Prostate gland (tissue), 2 donors: ENCODE measurements at regions not wholly inside any gene's neighbourhood (a gene's known extent, or its start where the extent isn't known, plus 50 kb on each side); places are given as distances from the start of the nearest gene placed in this dataset.

Experiments used
- DNase-seq: peaks from one replicate; pipeline ENCODE4 v3.0.0-alpha.2; 2019; ENCODE audit warnings: low spot score
- H3K27ac ChIP-seq, 2 donors: fragments of 200-600 bp; sonication (generic); 2 replicates each; pipeline ENCODE4 v1.5.1; 2017 to 2019
- H3K27me3 ChIP-seq: fragments of 200-600 bp; sonication (generic); replicated peaks from 2 replicates; pipeline ENCODE4 v1.5.1; 2019; ENCODE audit not compliant: insufficient read depth
- H3K36me3 ChIP-seq, 2 donors: fragments of 200-600 bp; sonication (generic); 1 replicate in 1 of 2; 2 replicates in 1 of 2; pipeline versions ENCODE4 v1.5.1 to v1.8.1; 2017 to 2019
- H3K4me1 ChIP-seq: fragments of 200-600 bp; sonication (generic); replicated peaks from 2 replicates; pipeline ENCODE4 v1.5.1; 2019
- H3K4me3 ChIP-seq, 2 donors: fragments of 200-600 bp; sonication (generic); 2 replicates each; pipeline ENCODE4 v1.5.1; 2017 to 2019
- H3K9me3 ChIP-seq: fragments of 200-600 bp; sonication (generic); 2 replicates; pipeline ENCODE4 v1.5.1; 2017
- POLR2A ChIP-seq: fragments of 450-650 bp; IDR thresholded peaks from one replicate; pipeline ENCODE4 v1.6.1; 2016; ENCODE audit warnings: antibody characterized with exemption, mild to moderate bottlenecking
- POLR2AphosphoS5 ChIP-seq: sonication (generic); formaldehyde crosslinking; IDR thresholded peaks from one replicate; pipeline ENCODE4 v1.6.1; 2017; ENCODE audit warnings: antibody characterized with exemption
- WGBS: methylation state at CpG from one replicate; pipeline ENCODE4 v1.1.5; 2018; 5-methylcytosine and 5-hydroxymethylcytosine counted together
- intact Hi-C: fragments of 100-400 bp; cut with DNase I; formaldehyde crosslinking; loops from one replicate; pipeline ENCODE4 v1.14.2; 2022
- TF ChIP-seq, protein P1 (sequence below), 4 experiments: fragments of 200-600 bp in 2 of 4; fragments of 450-650 bp in 2 of 4; sonication (generic) in 2 of 4; IDR thresholded peaks; 1 replicate in 3 of 4; 2 replicates in 1 of 4; pipeline ENCODE4 v1.5.1; 2016 to 2019; ENCODE audit warnings: antibody characterized with exemption in 4 of 4, mild to moderate bottlenecking in 2 of 4, moderate library complexity in 2 of 4

- intact Hi-C loops = no loop called here
- Histone ChIP-seq H3K4me1 (no peaks in the 10 kb centered on the region), H3K36me3 (no peaks in the 10 kb centered on the region), H3K27me3 (no peaks in the 10 kb centered on the region), H3K4me3 (no peak overlapping the region), H3K27ac (no peak overlapping the region), H3K9me3 (no peaks in the 10 kb centered on the region)
- TF ChIP-seq POLR2A = no peak
- TF ChIP-seq POLR2AphosphoS5 = no peak
- TF ChIP-seq, protein P1, sequence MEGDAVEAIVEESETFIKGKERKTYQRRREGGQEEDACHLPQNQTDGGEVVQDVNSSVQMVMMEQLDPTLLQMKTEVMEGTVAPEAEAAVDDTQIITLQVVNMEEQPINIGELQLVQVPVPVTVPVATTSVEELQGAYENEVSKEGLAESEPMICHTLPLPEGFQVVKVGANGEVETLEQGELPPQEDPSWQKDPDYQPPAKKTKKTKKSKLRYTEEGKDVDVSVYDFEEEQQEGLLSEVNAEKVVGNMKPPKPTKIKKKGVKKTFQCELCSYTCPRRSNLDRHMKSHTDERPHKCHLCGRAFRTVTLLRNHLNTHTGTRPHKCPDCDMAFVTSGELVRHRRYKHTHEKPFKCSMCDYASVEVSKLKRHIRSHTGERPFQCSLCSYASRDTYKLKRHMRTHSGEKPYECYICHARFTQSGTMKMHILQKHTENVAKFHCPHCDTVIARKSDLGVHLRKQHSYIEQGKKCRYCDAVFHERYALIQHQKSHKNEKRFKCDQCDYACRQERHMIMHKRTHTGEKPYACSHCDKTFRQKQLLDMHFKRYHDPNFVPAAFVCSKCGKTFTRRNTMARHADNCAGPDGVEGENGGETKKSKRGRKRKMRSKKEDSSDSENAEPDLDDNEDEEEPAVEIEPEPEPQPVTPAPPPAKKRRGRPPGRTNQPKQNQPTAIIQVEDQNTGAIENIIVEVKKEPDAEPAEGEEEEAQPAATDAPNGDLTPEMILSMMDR (IDR thresholded peaks at IDR 0.05) = no peak
- no peak for DNase-seq
Observed at GRCh38 chr11:29312812-29313211, 704.0 kb downstream of the KCNA4 start.

- Histone ChIP-seq H3K36me3 (no peaks in the 10 kb centered on the region), H3K4me3 (no peak overlapping the region), H3K27ac (no peak overlapping the region), H3K4me1 (no peaks in the 10 kb centered on the region), H3K9me3 (no peaks in the 10 kb centered on the region), H3K27me3 (no peaks in the 10 kb centered on the region)
- intact Hi-C loops = no loop called here
- WGBS = 37% methylated on average over 3 of the region's 3 CpGs
- TF ChIP-seq POLR2AphosphoS5 (no peak), POLR2A (no peak)
- DNase-seq = no peak
Observed at GRCh38 chr11:29310725-29311342, 706.0 kb downstream of the KCNA4 start.

DNA sequence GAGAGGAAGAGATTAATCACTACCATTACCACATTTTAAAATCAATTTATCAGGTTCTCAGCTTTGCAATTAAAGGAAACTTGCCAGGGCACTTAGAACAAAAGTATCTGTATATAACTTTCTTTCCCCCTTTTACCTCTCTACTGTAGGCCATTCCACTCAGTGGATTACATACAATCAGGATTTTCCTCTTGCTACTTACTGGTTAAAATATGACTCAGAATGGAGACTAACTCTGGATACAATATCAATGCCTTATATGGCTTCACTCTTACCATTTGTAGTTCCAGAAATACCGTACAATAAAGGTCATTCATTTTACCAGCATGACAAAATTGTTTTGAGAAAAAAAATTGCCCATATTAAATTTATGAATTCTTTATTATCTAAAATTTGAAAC, 706.8 kb downstream of the KCNA4 start:
- Histone ChIP-seq H3K27ac (no peak overlapping the region), H3K27me3 (no peaks in the 10 kb centered on the region), H3K36me3 (no peaks in the 10 kb centered on the region), H3K4me1 (no peaks in the 10 kb centered on the region), H3K4me3 (no peak overlapping the region), H3K9me3 (no peaks in the 10 kb centered on the region)
- TF ChIP-seq POLR2AphosphoS5 = no peak
- TF ChIP-seq, protein P1 (IDR thresholded peaks at IDR 0.05) = no peak
- DNase-seq = no peak
- 63% methylated on average over 1 of the region's 1 CpG for WGBS
- intact Hi-C loops = no loop called here

GRCh38 chr11:29306527-29306926, 710.3 kb downstream of the KCNA4 start:
- no peak for DNase-seq

DNA sequence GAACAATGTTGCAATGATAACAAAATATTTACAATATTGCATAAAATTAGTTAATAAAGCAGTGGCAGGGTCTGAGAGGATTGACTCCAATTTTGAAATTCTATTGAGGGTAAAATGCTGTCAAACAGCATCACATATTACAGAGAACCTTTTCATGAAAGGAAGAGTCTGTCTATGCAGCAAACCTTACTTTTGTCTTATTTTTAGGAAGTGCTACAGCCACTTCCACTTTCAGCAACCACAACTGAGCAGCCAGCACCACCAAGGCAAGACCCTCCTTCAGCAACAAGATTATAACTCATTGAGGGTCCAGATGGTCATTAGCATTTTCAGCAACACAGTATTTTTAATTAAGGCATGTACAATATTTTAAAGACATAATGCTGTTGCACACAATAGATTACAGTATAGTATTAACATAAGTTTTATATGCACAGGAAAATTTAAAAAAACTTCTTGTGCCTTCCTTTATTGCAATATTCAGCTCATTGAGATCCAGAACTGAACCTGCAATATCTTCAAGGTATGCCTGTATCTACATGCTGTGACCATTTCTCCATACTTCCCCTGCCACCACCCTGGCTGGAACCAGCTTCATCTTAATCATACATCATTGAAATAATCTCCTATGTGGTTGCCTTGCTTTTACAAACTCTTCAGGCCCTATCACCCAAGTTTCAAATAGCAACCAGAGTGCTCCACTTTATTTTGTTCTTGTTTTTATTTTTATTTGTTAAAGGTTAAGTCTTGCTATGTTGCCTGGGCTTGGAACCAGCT, 711.2 kb downstream of the KCNA4 start:
- intact Hi-C loops = no loop called here
- Histone ChIP-seq H3K9me3 (no peaks in the 10 kb centered on the region), H3K27me3 (no peaks in the 10 kb centered on the region), H3K4me3 (no peak overlapping the region), H3K4me1 (no peaks in the 10 kb centered on the region), H3K27ac (no peak overlapping the region), H3K36me3 (no peaks in the 10 kb centered on the region)
- TF ChIP-seq, protein P1 (IDR thresholded peaks at IDR 0.05) = no peak
- TF ChIP-seq POLR2AphosphoS5 = no peak
- no peak for TF ChIP-seq POLR2A
- no peak for DNase-seq

More at GRCh38 chr11:29306527-29306926, 710.3 kb downstream of the KCNA4 start:
- no peaks in the 10 kb centered on the region for H3K27me3 ChIP-seq
- H3K36me3 ChIP-seq = no peaks in the 10 kb centered on the region
- H3K4me1 ChIP-seq = no peaks in the 10 kb centered on the region
- TF ChIP-seq POLR2A = no peak
- no peak for TF ChIP-seq POLR2AphosphoS5
- TF ChIP-seq, protein P1 (IDR thresholded peaks at IDR 0.05) = no peak
- no peaks in the 10 kb centered on the region for H3K9me3 ChIP-seq
- intact Hi-C loops = no loop called here
- H3K4me3 ChIP-seq = no peak overlapping the region
- H3K27ac ChIP-seq = no peak overlapping the region
- 61% methylated on average over 1 of the region's 1 CpG for WGBS
